AG09319 (cell line): ENCODE measurements at regions not wholly inside any gene's neighbourhood (a gene's known extent, or its start where the extent isn't known, plus 50 kb on each side); places are given as distances from the start of the nearest gene placed in this dataset.

Experiments
- DNase-seq: peaks from one replicate; pipeline ENCODE4 v3.0.0-alpha.2; 2010; ENCODE audit warnings: low read depth; ENCODE audit errors: extremely low read depth
- CTCF ChIP-seq: IDR thresholded peaks from 2 replicates; pipeline ENCODE4 v1.5.1; 2011; ENCODE audit warnings: low read depth, mild to moderate bottlenecking, inconsistent platforms, low read length, moderate library complexity

GRCh38 chr13:81848291-81848690 is 1507.4 kb upstream of the SPRY2 start:
- no peak for TF ChIP-seq CTCF
- no peak for DNase-seq

- TF ChIP-seq CTCF = no peak
- no peak for DNase-seq
Observed at GRCh38 chr13:81846771-81847170, 1505.8 kb upstream of the SPRY2 start.

GRCh38 chr13:81821259-81821658 is 1480.3 kb upstream of the SPRY2 start:
- TF ChIP-seq CTCF = no peak
- DNase-seq = no peak

GRCh38 chr13:81800433-81800832 is 1459.5 kb upstream of the SPRY2 start:
- DNase-seq = no peak
- TF ChIP-seq CTCF = no peak

GRCh38 chr13:81795710-81796109 is 1454.8 kb upstream of the SPRY2 start:
- no peak for TF ChIP-seq CTCF
- DNase-seq = no peak

GRCh38 chr13:81791641-81792040 is 1450.7 kb upstream of the SPRY2 start:
- no peak for TF ChIP-seq CTCF

GRCh38 chr13:81781471-81781870 is 1440.5 kb upstream of the SPRY2 start:
- TF ChIP-seq CTCF = no peak

More at GRCh38 chr13:81791641-81792040, 1450.7 kb upstream of the SPRY2 start:
- no peak for DNase-seq

More at GRCh38 chr13:81781471-81781870, 1440.5 kb upstream of the SPRY2 start:
- DNase-seq = no peak
